Epithelial cell of esophagus (primary cell): ENCODE measurements at regions not wholly inside any gene's neighbourhood (a gene's known extent, or its start where the extent isn't known, plus 50 kb on each side); places are given as distances from the start of the nearest gene placed in this dataset.
A peak's percentile ranks its signal among the peaks of the same experiment; 100 is the strongest.

Experiments
- DNase-seq: peaks from one replicate; pipeline ENCODE4 v3.0.0; 2010; ENCODE audit warnings: low read depth
- H3K4me3 ChIP-seq: 2 replicates; pipeline ENCODE4 v1.5.1; 2011; ENCODE audit warnings: mild to moderate bottlenecking, low read length, control low read depth
- TF ChIP-seq, protein P1 (sequence below): IDR thresholded peaks from 2 replicates; pipeline ENCODE4 v1.5.1; 2011; ENCODE audit warnings: low read depth, mild to moderate bottlenecking, low read length, control low read depth, inconsistent platforms; ENCODE audit not compliant: insufficient read depth; ENCODE audit errors: missing control alignments

DNA sequence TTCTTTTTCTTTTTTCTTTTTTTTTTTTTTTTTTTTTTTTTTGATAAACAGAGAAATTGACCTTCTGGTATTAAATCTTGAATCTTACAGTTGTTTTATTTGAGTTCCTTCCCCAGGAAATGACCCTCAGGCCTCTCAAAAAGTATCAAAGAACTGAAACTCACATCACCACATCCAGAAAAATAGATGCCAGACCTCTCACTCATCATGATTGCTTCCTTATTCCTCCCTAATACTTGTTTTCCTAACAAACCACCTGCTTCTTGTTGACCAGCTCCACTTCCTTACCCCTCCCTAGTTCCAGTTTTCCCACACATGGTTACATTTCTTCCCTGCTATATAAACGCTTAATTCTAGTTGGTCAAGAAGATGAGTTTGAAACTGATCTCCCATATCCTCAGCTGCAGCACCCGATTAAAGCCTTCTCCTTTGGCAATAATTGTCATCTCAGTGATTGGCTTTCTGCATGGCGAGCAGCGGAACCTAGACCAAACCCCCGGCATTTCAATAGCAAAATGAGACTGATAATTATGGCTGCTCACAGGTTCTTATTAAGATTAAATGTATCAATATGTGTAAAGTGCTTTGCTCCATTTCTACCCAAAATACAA lies 681.1 kb upstream of the AUTS2 start:
- TF ChIP-seq, protein P1, sequence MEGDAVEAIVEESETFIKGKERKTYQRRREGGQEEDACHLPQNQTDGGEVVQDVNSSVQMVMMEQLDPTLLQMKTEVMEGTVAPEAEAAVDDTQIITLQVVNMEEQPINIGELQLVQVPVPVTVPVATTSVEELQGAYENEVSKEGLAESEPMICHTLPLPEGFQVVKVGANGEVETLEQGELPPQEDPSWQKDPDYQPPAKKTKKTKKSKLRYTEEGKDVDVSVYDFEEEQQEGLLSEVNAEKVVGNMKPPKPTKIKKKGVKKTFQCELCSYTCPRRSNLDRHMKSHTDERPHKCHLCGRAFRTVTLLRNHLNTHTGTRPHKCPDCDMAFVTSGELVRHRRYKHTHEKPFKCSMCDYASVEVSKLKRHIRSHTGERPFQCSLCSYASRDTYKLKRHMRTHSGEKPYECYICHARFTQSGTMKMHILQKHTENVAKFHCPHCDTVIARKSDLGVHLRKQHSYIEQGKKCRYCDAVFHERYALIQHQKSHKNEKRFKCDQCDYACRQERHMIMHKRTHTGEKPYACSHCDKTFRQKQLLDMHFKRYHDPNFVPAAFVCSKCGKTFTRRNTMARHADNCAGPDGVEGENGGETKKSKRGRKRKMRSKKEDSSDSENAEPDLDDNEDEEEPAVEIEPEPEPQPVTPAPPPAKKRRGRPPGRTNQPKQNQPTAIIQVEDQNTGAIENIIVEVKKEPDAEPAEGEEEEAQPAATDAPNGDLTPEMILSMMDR, result no peak
- no peak overlapping the region for H3K4me3 ChIP-seq
- DNase-seq, result no peak

DNA sequence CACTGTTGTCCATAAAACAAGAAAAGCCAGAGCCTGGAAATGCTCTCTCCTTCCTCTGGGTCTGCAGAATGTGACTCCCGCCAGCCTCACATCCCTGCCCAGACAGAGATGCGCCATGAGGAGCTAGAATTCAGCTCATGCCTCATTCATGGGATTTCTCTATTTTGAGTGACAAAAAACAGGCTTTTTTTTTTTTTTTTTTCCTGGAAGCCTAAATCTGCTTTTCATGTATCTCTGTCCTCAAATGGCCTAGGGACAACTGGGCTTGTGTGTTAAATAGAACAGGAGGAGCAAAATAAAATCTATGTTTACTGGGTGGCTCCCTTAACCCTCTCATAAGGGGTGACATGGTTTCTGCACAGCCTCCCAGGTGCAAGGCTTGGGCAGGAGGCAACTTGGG lies 679.7 kb upstream of the AUTS2 start:
- DNase-seq, result no peak
- TF ChIP-seq, protein P1, result no peak
- no peak overlapping the region for H3K4me3 ChIP-seq

DNA sequence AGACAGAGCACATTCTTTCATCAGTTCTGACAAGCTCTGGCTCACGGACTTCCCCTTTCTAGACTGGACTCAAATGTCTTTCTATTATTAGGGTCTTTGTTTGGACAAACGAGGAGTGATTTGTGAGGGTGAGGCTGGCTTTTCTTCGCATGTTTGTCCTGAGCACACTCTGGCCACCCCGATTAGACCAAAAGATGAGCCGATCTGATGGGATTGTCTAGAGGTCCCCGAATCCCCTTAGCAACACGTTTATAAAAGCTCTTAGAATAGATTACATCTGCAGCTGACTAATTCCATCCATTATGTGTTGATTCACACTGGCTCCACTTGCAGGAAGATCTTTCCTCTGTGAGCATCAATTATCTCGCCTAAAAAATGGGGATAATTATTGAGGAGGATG lies 675.4 kb upstream of the AUTS2 start:
- DNase-seq, result no peak
- TF ChIP-seq, protein P1, result no peak
- H3K4me3 ChIP-seq, result no peak overlapping the region

DNA sequence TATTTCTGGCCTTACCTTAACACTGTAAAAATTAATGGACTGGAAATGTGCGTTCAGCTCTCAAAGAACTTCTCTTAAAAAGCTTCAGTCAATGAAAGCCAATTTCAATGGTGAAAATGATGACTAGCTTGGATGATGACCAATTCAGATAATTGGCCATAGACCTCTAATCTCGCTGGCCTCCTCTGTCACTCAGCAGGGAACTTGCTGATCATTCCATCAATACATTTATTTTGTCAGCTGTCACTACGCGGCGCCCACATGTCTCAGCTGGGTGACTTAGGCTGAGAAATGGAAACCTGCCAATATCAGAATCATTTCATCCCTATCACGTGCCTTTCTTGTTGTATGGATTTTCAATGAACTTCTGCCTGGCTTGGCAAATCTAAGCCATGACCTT lies 673.0 kb upstream of the AUTS2 start:
- H3K4me3 ChIP-seq, result no peak overlapping the region
- no peak for DNase-seq
- TF ChIP-seq, protein P1, result no peak

DNA sequence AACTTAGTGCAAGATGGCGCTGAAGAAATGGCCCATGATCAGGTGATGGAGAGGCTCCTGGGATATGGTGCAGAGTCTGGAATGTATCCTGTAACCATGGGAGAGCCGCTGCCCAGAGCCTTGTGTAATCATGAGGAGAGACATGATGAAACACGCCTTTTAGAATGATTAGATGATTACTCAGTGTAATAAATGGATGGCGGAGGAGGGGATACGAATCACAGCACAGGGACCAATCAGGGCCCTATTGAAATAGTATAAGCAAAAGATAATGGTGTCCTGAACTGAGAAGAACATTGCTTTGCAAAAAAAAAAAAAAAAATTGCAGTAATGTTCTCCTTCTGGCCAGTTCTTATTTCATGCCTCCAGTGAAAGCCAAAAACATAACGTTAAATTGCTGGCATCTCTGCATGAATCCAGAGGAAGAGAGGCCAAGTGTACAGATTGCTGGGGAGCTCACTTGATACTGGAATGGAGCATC lies 668.5 kb upstream of the AUTS2 start:
- DNase-seq, result peak; percentile 2
- TF ChIP-seq, protein P1, result no peak
- no peak overlapping the region for H3K4me3 ChIP-seq

DNA sequence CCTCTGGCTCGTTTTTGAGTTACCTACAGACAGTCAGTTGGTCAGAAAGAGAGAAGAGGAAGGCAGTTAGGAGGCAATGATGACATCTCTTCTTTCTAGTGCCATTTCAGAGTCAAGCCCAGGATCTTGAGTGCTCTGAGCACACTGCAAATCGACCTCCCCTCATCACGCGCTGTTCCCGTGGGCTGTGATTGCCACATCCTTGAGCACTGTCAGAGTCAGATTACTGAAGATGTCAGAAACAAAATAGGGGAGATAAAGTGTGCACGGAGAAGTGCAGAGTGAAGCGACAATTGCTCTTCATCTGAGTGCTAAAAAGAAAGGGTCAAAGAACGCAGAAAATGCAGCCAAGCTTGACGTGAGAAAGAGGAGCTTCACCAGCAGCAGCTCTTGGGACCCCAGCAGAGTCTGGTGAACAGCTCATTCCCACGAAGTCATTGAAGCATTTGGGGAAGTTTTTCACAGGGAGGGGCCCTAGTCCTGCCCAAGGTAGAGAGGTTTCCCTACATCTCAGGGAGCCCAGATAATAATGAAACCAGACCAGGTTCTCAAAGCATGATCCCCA lies 661.7 kb upstream of the AUTS2 start:
- no peak for DNase-seq
- no peak overlapping the region for H3K4me3 ChIP-seq
- TF ChIP-seq, protein P1, result no peak

DNA sequence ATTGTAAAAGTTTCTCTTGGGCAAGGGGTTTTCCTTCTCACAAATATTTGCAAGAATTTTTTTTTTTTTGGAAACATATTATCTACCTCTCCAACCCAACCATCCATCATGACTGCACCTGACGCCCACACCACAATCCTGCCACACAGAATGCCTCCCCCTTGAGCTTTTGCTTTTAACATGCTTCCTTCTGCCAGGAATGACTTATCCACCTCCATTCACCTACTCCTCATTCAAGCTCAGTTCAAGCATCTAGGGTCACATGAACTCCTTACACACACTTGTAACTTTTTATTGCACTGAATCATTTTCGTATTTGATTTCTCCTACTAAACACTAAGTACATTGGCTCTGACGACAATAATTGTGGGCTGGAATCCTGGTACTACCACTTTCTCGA lies 660.1 kb upstream of the AUTS2 start:
- no peak for DNase-seq
- TF ChIP-seq, protein P1, result no peak
- H3K4me3 ChIP-seq, result no peak overlapping the region
